Trophoblast cell (in vitro differentiated cells and primary cell): ENCODE measurements at regions not wholly inside any gene's neighbourhood (a gene's known extent, or its start where the extent isn't known, plus 50 kb on each side); places are given as distances from the start of the nearest gene placed in this dataset.

ENCODE experiments used
- DNase-seq, 2 donors: peaks; one replicate each; pipeline ENCODE4 v3.0.0-alpha.2; 2016
- H2AFZ ChIP-seq: 2 replicates; pipeline ENCODE4 v1.6.1; 2013; ENCODE audit warnings: low read length, moderate library complexity, mild to moderate bottlenecking; ENCODE audit not compliant: insufficient read depth, poor library complexity
- H2AK5ac ChIP-seq: 2 replicates; pipeline ENCODE4 v1.6.1; 2013; ENCODE audit warnings: mild to moderate bottlenecking, low read length
- H2BK120ac ChIP-seq: 2 replicates; pipeline ENCODE4 v1.6.1; 2013; ENCODE audit warnings: low read length, mild to moderate bottlenecking, moderate library complexity; ENCODE audit not compliant: insufficient read depth, poor library complexity
- H2BK12ac ChIP-seq: 2 replicates; pipeline ENCODE4 v1.6.1; 2013; ENCODE audit warnings: mild to moderate bottlenecking, low read length, moderate library complexity
- H2BK5ac ChIP-seq: 2 replicates; pipeline ENCODE4 v1.6.1; 2013; ENCODE audit warnings: low read length, low read depth, moderate library complexity, mild to moderate bottlenecking; ENCODE audit not compliant: poor library complexity
- H3K14ac ChIP-seq: 2 replicates; pipeline ENCODE4 v1.6.1; 2013; ENCODE audit warnings: mild to moderate bottlenecking, low read length
- H3K18ac ChIP-seq: 2 replicates; pipeline ENCODE4 v1.6.1; 2013; ENCODE audit warnings: mild to moderate bottlenecking, low read length
- H3K23ac ChIP-seq: 2 replicates; pipeline ENCODE4 v1.6.1; 2013; ENCODE audit warnings: low read length
- H3K27ac ChIP-seq: 2 replicates; pipeline ENCODE4 v1.5.1; 2013; ENCODE audit warnings: low read depth, mild to moderate bottlenecking, inconsistent platforms, low read length, moderate library complexity
- H3K27me3 ChIP-seq: 2 replicates; pipeline ENCODE4 v1.6.1; 2013; ENCODE audit warnings: inconsistent platforms, mild to moderate bottlenecking, low read length, moderate library complexity; ENCODE audit not compliant: insufficient read depth
- H3K36me3 ChIP-seq, 2 experiments: 1 replicate in 1 of 2; 2 replicates in 1 of 2; pipeline ENCODE4 v1.6.1; 2013; ENCODE audit warnings: low read length in 2 of 2, mild to moderate bottlenecking in 2 of 2, moderate library complexity in 1 of 2; ENCODE audit not compliant: insufficient read depth in 2 of 2, control insufficient read depth in 1 of 2
- H3K4ac ChIP-seq: 2 replicates; pipeline ENCODE4 v1.6.1; 2013; ENCODE audit warnings: low read depth, mild to moderate bottlenecking, low read length, moderate library complexity
- H3K4me1 ChIP-seq, 2 experiments: 1 replicate in 1 of 2; 2 replicates in 1 of 2; pipeline ENCODE4 v1.6.1; 2013; ENCODE audit warnings: low read length in 2 of 2, mild to moderate bottlenecking in 2 of 2, moderate library complexity in 1 of 2; ENCODE audit not compliant: insufficient read depth in 2 of 2, control insufficient read depth in 1 of 2
- H3K4me2 ChIP-seq: 2 replicates; pipeline ENCODE4 v1.6.1; 2013; ENCODE audit warnings: inconsistent platforms, mild to moderate bottlenecking, low read length, moderate library complexity
- H3K4me3 ChIP-seq: 2 replicates; pipeline ENCODE4 v1.5.1; 2013; ENCODE audit warnings: mild to moderate bottlenecking, low read depth, low read length, inconsistent platforms
- H3K79me1 ChIP-seq: one replicate; pipeline ENCODE4 v1.6.1; 2013; ENCODE audit warnings: low read length
- H3K79me2 ChIP-seq: 2 replicates; pipeline ENCODE4 v1.6.1; 2013; ENCODE audit warnings: low read length, mild to moderate bottlenecking; ENCODE audit not compliant: control insufficient read depth, insufficient read depth, poor library complexity
- H3K9ac ChIP-seq: 2 replicates; pipeline ENCODE4 v1.6.1; 2013; ENCODE audit warnings: mild to moderate bottlenecking, low read length
- H3K9me3 ChIP-seq: 2 replicates; pipeline ENCODE4 v1.6.1; 2013; ENCODE audit warnings: low read depth, mild to moderate bottlenecking, control low read depth, inconsistent platforms, low read length; ENCODE audit not compliant: insufficient read depth
- H4K12ac ChIP-seq: 2 replicates; pipeline ENCODE4 v1.6.1; 2013; ENCODE audit warnings: low read depth, mild to moderate bottlenecking, low read length, moderate library complexity
- H4K8ac ChIP-seq: 2 replicates; pipeline ENCODE4 v1.6.1; 2013; ENCODE audit warnings: low read depth, mild to moderate bottlenecking, low read length, moderate library complexity
- H4K91ac ChIP-seq: one replicate; pipeline ENCODE4 v1.6.1; 2013; ENCODE audit warnings: low read depth, mild to moderate bottlenecking, low read length, moderate library complexity
- WGBS: extraction: QIAGEN DNeasy Blood & Tissue Kit; methylation state at CpG from one replicate; pipeline ENCODE4 v1.1.7; 2013; ENCODE audit warnings: missing lambda C conversion rate; ENCODE audit not compliant: insufficient read length, insufficient coverage; ENCODE audit errors: extremely low coverage; 5-methylcytosine and 5-hydroxymethylcytosine counted together

DNA sequence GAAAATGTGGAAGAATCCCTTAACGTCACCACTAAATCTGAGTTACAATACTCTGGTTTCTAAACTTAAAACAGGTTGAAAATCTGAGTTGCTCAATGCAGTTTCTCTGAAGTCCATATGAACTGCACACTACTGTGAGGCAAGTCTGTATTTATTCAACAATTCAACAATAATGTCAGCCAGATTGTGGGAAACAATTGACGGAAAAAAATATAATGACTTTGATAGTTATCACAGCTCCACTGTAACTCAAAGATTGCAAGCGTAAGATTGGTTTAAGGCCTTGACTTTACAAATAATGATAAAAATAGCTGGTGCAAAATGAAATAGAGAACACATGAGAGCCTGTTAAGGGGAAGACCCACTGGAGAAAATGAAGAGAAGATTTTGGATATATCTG is 219.4 kb upstream of the CCDC150 start:
- H4K91ac ChIP-seq, result no peak overlapping the region
- no peak overlapping the region for H4K8ac ChIP-seq
- no peaks in the 10 kb centered on the region for H3K36me3 ChIP-seq
- no CpG with 5 or more reads among the region's 3 CpGs for WGBS
- no peaks in the 10 kb centered on the region for H3K9me3 ChIP-seq
- H2BK5ac ChIP-seq, result no peak overlapping the region
- no peak overlapping the region for H3K9ac ChIP-seq
- H3K23ac ChIP-seq, result no peak overlapping the region
- no peak overlapping the region for H2BK12ac ChIP-seq
- H3K79me2 ChIP-seq, result no peaks in the 10 kb centered on the region
- DNase-seq, result no peak
- no peak overlapping the region for H2AK5ac ChIP-seq
- no peak overlapping the region for H3K27ac ChIP-seq
- H3K79me1 ChIP-seq, result no peaks in the 10 kb centered on the region
- H2BK120ac ChIP-seq, result no peak overlapping the region
- H2AFZ ChIP-seq, result no peak overlapping the region
- no peak overlapping the region for H3K4me3 ChIP-seq
- H3K4me1 ChIP-seq, result no peaks in the 10 kb centered on the region
- no peak overlapping the region for H4K12ac ChIP-seq
- no peak overlapping the region for H3K14ac ChIP-seq
- H3K4ac ChIP-seq, result no peak overlapping the region
- H3K4me2 ChIP-seq, result no peak overlapping the region
- H3K18ac ChIP-seq, result no peak overlapping the region
- H3K27me3 ChIP-seq, result no peaks in the 10 kb centered on the region

DNA sequence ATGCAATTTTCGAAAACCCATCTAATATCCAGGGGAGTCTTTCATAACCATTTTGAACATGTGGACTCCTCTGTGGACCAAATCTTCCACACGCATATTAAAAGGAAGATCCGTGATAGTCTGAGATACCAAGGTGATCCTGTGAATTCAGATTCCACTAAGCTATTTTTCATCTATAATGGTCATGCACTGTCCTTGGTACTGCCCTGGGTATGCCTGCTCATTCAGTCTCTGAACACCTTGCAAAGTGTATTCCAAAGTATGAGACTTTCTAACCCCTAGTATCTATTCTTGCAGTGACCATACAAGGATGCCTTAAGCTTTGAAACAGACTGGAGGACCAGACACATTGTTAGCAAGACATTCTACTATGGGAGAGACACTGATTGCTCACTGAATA is 217.6 kb upstream of the CCDC150 start:
- H4K91ac ChIP-seq, result no peak overlapping the region
- H3K9ac ChIP-seq, result no peak overlapping the region
- H3K4me2 ChIP-seq, result no peak overlapping the region
- no peaks in the 10 kb centered on the region for H3K9me3 ChIP-seq
- no peaks in the 10 kb centered on the region for H3K79me2 ChIP-seq
- no peak overlapping the region for H4K8ac ChIP-seq
- H3K36me3 ChIP-seq, result no peaks in the 10 kb centered on the region
- no peak overlapping the region for H3K18ac ChIP-seq
- no peak overlapping the region for H2BK120ac ChIP-seq
- no peaks in the 10 kb centered on the region for H3K4me1 ChIP-seq
- no peak overlapping the region for H3K27ac ChIP-seq
- no peak for DNase-seq
- no peak overlapping the region for H3K14ac ChIP-seq
- no peaks in the 10 kb centered on the region for H3K79me1 ChIP-seq
- no peak overlapping the region for H3K4me3 ChIP-seq
- H3K4ac ChIP-seq, result no peak overlapping the region
- no peak overlapping the region for H2AK5ac ChIP-seq
- H3K23ac ChIP-seq, result no peak overlapping the region
- no peak overlapping the region for H2BK5ac ChIP-seq
- no CpG with 5 or more reads among the region's 3 CpGs for WGBS
- no peaks in the 10 kb centered on the region for H3K27me3 ChIP-seq
- H2AFZ ChIP-seq, result no peak overlapping the region
- no peak overlapping the region for H2BK12ac ChIP-seq
- no peak overlapping the region for H4K12ac ChIP-seq

DNA sequence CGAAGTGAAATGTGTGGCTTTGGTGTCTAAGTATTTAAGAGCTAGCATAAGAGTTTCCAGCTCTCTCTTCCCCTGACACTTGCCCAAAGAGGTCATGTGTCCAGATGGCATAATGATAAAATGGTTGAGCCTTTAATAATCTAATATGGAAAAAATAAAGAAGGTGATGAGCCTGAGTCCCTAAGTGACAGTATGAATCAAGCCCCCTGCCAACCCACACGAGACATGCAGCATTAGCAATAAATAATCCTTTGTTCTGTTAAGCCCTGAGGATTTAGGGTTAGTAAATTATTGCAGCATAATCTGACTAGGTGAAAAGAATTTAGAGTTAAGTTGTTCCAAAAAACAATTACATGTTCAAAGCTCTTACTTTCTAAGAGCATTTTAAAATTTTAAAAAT is 217.2 kb upstream of the CCDC150 start:
- no peak for DNase-seq
- H3K27ac ChIP-seq, result no peak overlapping the region
- no peak overlapping the region for H2BK120ac ChIP-seq
- no peak overlapping the region for H2AFZ ChIP-seq
- no peak overlapping the region for H4K8ac ChIP-seq
- no peak overlapping the region for H3K4me3 ChIP-seq
- H3K4me2 ChIP-seq, result no peak overlapping the region
- H3K23ac ChIP-seq, result no peak overlapping the region
- H3K4me1 ChIP-seq, result no peaks in the 10 kb centered on the region
- no peak overlapping the region for H2BK12ac ChIP-seq
- no peak overlapping the region for H4K12ac ChIP-seq
- H3K4ac ChIP-seq, result no peak overlapping the region
- H3K36me3 ChIP-seq, result no peaks in the 10 kb centered on the region
- no peak overlapping the region for H3K18ac ChIP-seq
- H3K27me3 ChIP-seq, result no peaks in the 10 kb centered on the region
- no peak overlapping the region for H3K14ac ChIP-seq
- no CpG with 5 or more reads among the region's 2 CpGs for WGBS
- no peaks in the 10 kb centered on the region for H3K79me1 ChIP-seq
- H2AK5ac ChIP-seq, result no peak overlapping the region
- no peak overlapping the region for H2BK5ac ChIP-seq
- H3K9me3 ChIP-seq, result no peaks in the 10 kb centered on the region
- no peaks in the 10 kb centered on the region for H3K79me2 ChIP-seq
- H3K9ac ChIP-seq, result no peak overlapping the region
- H4K91ac ChIP-seq, result no peak overlapping the region

DNA sequence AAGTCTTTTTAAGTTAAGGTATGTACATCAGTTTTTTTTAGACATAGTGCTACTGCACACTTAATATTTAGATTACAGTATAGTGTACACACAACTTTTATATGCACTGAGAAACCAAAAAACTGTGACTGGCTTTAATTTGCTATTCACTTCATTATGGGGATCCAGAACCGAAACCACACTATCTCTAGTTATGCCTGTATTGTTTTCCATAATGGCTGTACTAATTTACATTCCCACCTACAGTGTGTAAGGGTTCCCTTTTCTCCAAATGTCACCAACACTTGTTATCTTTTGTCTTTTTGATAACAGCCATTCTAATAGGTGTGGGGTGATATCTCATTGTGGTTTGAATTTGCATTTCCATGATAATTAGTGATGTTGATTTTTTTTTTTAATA is 213.4 kb upstream of the CCDC150 start:
- Histone ChIP-seq H2AK5ac (no peak overlapping the region), H3K27ac (no peak overlapping the region), H2BK5ac (no peak overlapping the region), H4K8ac (no peak overlapping the region), H3K4ac (no peak overlapping the region), H3K79me2 (no peaks in the 10 kb centered on the region), H2BK12ac (no peak overlapping the region), H3K4me2 (no peak overlapping the region), H3K4me1 (no peaks in the 10 kb centered on the region), H3K36me3 (no peaks in the 10 kb centered on the region), H3K27me3 (no peaks in the 10 kb centered on the region), H4K91ac (no peak overlapping the region), H3K18ac (no peak overlapping the region), H3K9ac (no peak overlapping the region), H3K79me1 (no peaks in the 10 kb centered on the region), H2AFZ (no peak overlapping the region), H3K4me3 (no peak overlapping the region), H3K14ac (no peak overlapping the region), H2BK120ac (no peak overlapping the region), H3K23ac (no peak overlapping the region), H3K9me3 (no peaks in the 10 kb centered on the region), H4K12ac (no peak overlapping the region)
- WGBS, result no CpG with 5 or more reads among the region's 1 CpG
- DNase-seq, result no peak
